ENCODE measurements at regions not wholly inside any gene's neighbourhood (a gene's known extent, or its start where the extent isn't known, plus 50 kb on each side); places are given as distances from the start of the nearest gene placed in this dataset.
"Not testable (repeated sequence)": the region's sequence is repeated elsewhere in the genome, so short reads cannot be mapped to it uniquely, and the experiment has no call there.

DNA sequence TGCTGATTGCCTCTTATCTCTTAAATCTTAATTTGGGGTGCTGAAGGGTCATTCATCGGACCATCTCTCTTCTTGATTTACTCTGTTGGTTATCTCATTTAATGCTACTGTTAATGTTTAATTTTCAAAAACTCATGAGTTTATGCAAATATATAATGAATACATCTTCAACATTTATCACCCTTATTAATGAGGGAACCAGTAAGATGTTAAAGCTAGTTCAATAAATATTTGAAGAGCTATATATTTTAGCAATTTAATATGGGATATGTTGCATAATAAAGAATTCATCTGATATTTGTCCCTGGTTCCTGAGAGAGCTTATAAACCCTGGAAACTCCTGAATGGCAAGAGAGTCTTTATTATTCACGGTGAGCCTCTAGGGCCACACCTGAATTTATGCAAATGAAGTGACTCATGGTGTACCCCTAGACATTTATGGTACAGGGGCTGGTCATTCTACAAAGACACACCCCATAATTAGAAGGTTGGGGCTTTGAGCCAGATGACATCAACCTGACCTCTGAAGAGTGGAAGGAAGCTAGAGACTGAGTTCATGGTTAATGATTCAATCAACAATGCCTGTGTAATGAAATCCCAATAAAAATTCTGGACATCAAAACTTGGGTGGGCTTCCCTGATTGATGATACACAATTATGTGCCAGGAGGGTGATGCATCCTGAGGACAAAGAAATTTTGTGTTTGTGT lies 339.5 kb upstream of the ZNF608 start:
- H3K9me3 ChIP-seq (ENCODE audit: control insufficient read depth, low read depth, low read length): no peaks in the 10 kb centered on the region
- no peaks in the 10 kb centered on the region for H3K27me3 ChIP-seq (ENCODE audit: control insufficient read depth, insufficient read depth, low read length)
- H3K27ac ChIP-seq (ENCODE audit: low read length): no peak overlapping the region
- H3K36me3 ChIP-seq (ENCODE audit: control insufficient read depth, low read depth, low read length): no peaks in the 10 kb centered on the region
- H3K4me3 ChIP-seq (ENCODE audit: low read length): no peak overlapping the region
- no peaks in the 10 kb centered on the region for H3K4me1 ChIP-seq (ENCODE audit: control insufficient read depth, low read depth, low read length)
- H3K9ac ChIP-seq (ENCODE audit: low read length): no peak overlapping the region

- no peaks in the 10 kb centered on the region for H3K27me3 ChIP-seq (ENCODE audit: control insufficient read depth, insufficient read depth, low read length)
- no peak overlapping the region for H3K27ac ChIP-seq (ENCODE audit: low read length)
- no peaks in the 10 kb centered on the region for H3K4me1 ChIP-seq (ENCODE audit: control insufficient read depth, low read depth, low read length)
- no peak overlapping the region for H3K9ac ChIP-seq (ENCODE audit: low read length)
- H3K9me3 ChIP-seq (ENCODE audit: control insufficient read depth, low read depth, low read length): no peaks in the 10 kb centered on the region
- no peaks in the 10 kb centered on the region for H3K36me3 ChIP-seq (ENCODE audit: control insufficient read depth, low read depth, low read length)
- no peak overlapping the region for H3K4me3 ChIP-seq (ENCODE audit: low read length)
Observed at GRCh38 chr5:125088522-125089105, 342.2 kb upstream of the ZNF608 start.

DNA sequence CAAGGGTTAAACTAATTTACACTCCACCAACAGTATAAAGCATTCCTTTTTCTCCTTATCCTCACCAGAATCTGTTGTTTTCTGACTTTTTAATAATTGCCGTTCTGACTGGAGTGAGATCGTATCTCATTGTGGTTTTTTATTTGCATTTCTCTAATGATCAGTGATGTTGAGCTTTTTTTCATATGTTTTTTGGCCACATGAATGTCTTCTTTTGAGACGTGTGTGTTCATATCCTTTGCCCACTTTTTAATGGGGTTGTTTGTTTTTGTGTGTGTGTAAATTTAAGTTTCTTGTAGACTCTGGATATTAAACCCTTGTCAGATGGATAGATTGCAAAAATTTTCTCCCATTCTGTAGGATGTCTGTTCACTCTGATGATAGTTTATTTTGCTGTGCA lies 345.7 kb upstream of the ZNF608 start:
- not testable (repeated sequence) for H3K36me3 ChIP-seq (ENCODE audit: control insufficient read depth, low read depth, low read length); H3K9me3 ChIP-seq (ENCODE audit: control insufficient read depth, low read depth, low read length); H3K27me3 ChIP-seq (ENCODE audit: control insufficient read depth, insufficient read depth, low read length); H3K4me3 ChIP-seq (ENCODE audit: low read length); H3K9ac ChIP-seq (ENCODE audit: low read length); H3K4me1 ChIP-seq (ENCODE audit: control insufficient read depth, low read depth, low read length); H3K27ac ChIP-seq (ENCODE audit: low read length)

DNA sequence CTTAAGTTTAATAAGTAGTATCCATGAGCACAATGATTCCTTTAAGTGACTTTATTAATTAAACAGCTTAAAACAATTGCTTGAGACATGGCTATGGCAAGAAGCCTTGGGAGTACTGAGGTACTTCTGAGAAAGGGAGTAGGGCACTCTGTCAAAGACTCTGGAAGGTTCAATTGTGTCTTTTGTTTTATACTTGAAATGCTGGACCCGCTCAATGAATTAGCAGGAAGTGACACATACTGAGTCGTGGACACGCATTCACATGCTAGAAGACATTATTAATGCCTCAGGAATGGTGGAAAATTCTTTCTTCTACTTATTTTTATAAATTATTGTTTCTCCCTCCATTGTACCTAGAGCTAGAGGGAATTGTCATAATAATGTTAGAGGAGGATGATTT lies 347.3 kb upstream of the ZNF608 start:
- H3K9me3 ChIP-seq (ENCODE audit: control insufficient read depth, low read depth, low read length): no peaks in the 10 kb centered on the region
- no peaks in the 10 kb centered on the region for H3K27me3 ChIP-seq (ENCODE audit: control insufficient read depth, insufficient read depth, low read length)
- no peak overlapping the region for H3K4me3 ChIP-seq (ENCODE audit: low read length)
- no peak overlapping the region for H3K9ac ChIP-seq (ENCODE audit: low read length)
- H3K4me1 ChIP-seq (ENCODE audit: control insufficient read depth, low read depth, low read length): no peaks in the 10 kb centered on the region
- H3K36me3 ChIP-seq (ENCODE audit: control insufficient read depth, low read depth, low read length): no peaks in the 10 kb centered on the region
- H3K27ac ChIP-seq (ENCODE audit: low read length): no peak overlapping the region

- H3K27me3 ChIP-seq (ENCODE audit: control insufficient read depth, insufficient read depth, low read length): no peaks in the 10 kb centered on the region
- H3K4me3 ChIP-seq (ENCODE audit: low read length): no peak overlapping the region
- H3K36me3 ChIP-seq (ENCODE audit: control insufficient read depth, low read depth, low read length): no peaks in the 10 kb centered on the region
- no peaks in the 10 kb centered on the region for H3K9me3 ChIP-seq (ENCODE audit: control insufficient read depth, low read depth, low read length)
- no peaks in the 10 kb centered on the region for H3K4me1 ChIP-seq (ENCODE audit: control insufficient read depth, low read depth, low read length)
- no peak overlapping the region for H3K9ac ChIP-seq (ENCODE audit: low read length)
- H3K27ac ChIP-seq (ENCODE audit: low read length): no peak overlapping the region
Observed at GRCh38 chr5:125100342-125100741, 353.9 kb upstream of the ZNF608 start.

DNA sequence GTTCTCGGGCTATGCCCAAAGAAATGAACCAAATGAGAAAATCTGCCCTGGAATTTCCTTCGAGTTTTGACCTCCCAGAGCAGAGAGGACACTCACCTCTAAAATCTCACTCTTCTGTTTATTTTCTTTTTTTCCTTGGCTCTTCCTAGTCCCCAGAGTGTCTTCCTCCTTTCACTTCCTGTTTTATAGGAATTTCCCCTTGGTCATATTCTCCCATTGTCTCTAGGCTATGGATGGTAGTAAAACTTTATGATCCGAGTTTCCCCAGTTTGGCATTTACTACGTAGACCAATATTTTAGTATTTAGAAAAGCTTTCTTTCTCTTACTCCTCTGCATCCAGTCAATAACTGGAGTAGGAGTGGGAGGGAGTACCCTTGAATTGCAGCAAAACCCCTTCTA lies 354.5 kb upstream of the ZNF608 start:
- no peaks in the 10 kb centered on the region for H3K27me3 ChIP-seq (ENCODE audit: control insufficient read depth, insufficient read depth, low read length)
- no peak overlapping the region for H3K4me3 ChIP-seq (ENCODE audit: low read length)
- no peak overlapping the region for H3K27ac ChIP-seq (ENCODE audit: low read length)
- no peak overlapping the region for H3K9ac ChIP-seq (ENCODE audit: low read length)
- no peaks in the 10 kb centered on the region for H3K4me1 ChIP-seq (ENCODE audit: control insufficient read depth, low read depth, low read length)
- H3K36me3 ChIP-seq (ENCODE audit: control insufficient read depth, low read depth, low read length): no peaks in the 10 kb centered on the region
- no peaks in the 10 kb centered on the region for H3K9me3 ChIP-seq (ENCODE audit: control insufficient read depth, low read depth, low read length)

GRCh38 chr5:125103459-125103858 lies 357.0 kb upstream of the ZNF608 start:
- Histone ChIP-seq H3K4me3 (ENCODE audit: low read length) (no peak overlapping the region), H3K9ac (ENCODE audit: low read length) (no peak overlapping the region), H3K9me3 (ENCODE audit: control insufficient read depth, low read depth, low read length) (no peaks in the 10 kb centered on the region), H3K4me1 (ENCODE audit: control insufficient read depth, low read depth, low read length) (no peaks in the 10 kb centered on the region), H3K36me3 (ENCODE audit: control insufficient read depth, low read depth, low read length) (no peaks in the 10 kb centered on the region), H3K27me3 (ENCODE audit: control insufficient read depth, insufficient read depth, low read length) (no peaks in the 10 kb centered on the region), H3K27ac (ENCODE audit: low read length) (no peak overlapping the region)

DNA sequence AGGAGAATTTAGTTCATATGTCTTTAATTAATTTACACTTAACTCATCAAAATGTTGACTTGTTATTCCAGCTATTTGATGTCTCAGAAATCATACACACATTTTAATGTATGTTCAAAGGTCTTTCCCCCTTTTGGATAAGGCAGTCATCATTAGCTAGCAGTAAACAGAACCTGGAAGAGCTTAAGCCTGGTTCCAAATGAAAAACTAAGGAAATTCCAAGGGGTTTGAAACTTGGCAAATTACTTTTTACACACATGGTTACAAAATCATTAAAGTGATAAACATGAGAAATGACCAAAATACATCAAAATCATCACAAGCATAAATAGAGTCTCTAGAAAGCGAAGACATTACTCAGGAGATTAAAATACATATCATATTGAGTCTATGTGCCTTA lies 359.8 kb upstream of the ZNF608 start:
- no peak overlapping the region for H3K9ac ChIP-seq (ENCODE audit: low read length)
- no peak overlapping the region for H3K4me3 ChIP-seq (ENCODE audit: low read length)
- H3K4me1 ChIP-seq (ENCODE audit: control insufficient read depth, low read depth, low read length): no peaks in the 10 kb centered on the region
- no peaks in the 10 kb centered on the region for H3K9me3 ChIP-seq (ENCODE audit: control insufficient read depth, low read depth, low read length)
- no peaks in the 10 kb centered on the region for H3K27me3 ChIP-seq (ENCODE audit: control insufficient read depth, insufficient read depth, low read length)
- no peaks in the 10 kb centered on the region for H3K36me3 ChIP-seq (ENCODE audit: control insufficient read depth, low read depth, low read length)
- H3K27ac ChIP-seq (ENCODE audit: low read length): no peak overlapping the region

DNA sequence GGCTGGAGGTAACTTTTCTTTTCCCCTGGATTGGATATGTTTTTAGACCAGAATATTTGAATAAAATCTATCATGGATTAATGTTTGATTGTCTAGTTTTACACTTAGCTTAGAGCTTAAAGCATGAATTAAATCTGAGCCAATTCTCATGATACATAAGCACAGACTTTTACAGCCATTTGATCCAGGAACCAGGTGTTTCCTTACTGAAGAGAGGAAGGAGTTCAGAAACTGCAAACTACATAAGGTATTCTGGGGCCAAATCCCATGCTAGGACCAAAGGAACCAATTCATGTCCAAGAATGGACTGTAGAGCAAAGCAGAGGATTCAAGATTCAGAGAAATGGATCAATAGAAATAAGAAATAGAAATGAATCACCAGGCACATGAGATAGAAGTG lies 360.4 kb upstream of the ZNF608 start:
- Histone ChIP-seq H3K36me3 (ENCODE audit: control insufficient read depth, low read depth, low read length) (no peaks in the 10 kb centered on the region), H3K27ac (ENCODE audit: low read length) (no peak overlapping the region), H3K9ac (ENCODE audit: low read length) (no peak overlapping the region), H3K4me3 (ENCODE audit: low read length) (no peak overlapping the region), H3K4me1 (ENCODE audit: control insufficient read depth, low read depth, low read length) (no peaks in the 10 kb centered on the region), H3K9me3 (ENCODE audit: control insufficient read depth, low read depth, low read length) (no peaks in the 10 kb centered on the region), H3K27me3 (ENCODE audit: control insufficient read depth, insufficient read depth, low read length) (no peaks in the 10 kb centered on the region)

DNA sequence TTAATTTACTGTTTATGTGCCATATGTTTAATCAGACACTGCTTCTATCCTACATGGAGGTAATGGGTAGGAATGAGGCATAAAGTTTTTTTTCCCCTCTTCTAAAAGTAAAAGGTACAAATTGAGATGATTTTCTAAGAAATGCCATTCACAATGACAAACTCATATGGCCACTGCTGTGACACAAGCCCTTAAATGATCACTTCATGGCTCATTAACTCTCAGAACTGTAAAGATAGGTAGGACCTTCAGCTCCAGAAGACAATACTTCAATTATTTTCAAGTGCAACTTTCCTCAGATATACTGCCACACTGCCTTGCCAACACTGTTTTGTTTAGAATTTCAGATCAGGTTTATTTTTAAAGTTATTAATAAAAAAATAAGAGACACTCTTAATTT lies 362.9 kb upstream of the ZNF608 start:
- H3K9me3 ChIP-seq (ENCODE audit: control insufficient read depth, low read depth, low read length): no peaks in the 10 kb centered on the region

GRCh38 chr5:125109816-125110215 lies 363.4 kb upstream of the ZNF608 start:
- Histone ChIP-seq H3K27ac (ENCODE audit: low read length) (no peak overlapping the region), H3K4me3 (ENCODE audit: low read length) (no peak overlapping the region), H3K4me1 (ENCODE audit: control insufficient read depth, low read depth, low read length) (no peaks in the 10 kb centered on the region), H3K27me3 (ENCODE audit: control insufficient read depth, insufficient read depth, low read length) (no peaks in the 10 kb centered on the region), H3K9me3 (ENCODE audit: control insufficient read depth, low read depth, low read length) (no peaks in the 10 kb centered on the region), H3K9ac (ENCODE audit: low read length) (no peak overlapping the region), H3K36me3 (ENCODE audit: control insufficient read depth, low read depth, low read length) (no peaks in the 10 kb centered on the region)

More for the DNA sequence above, 362.9 kb upstream of the ZNF608 start:
- H3K4me3 ChIP-seq (ENCODE audit: low read length): no peak overlapping the region
- no peak overlapping the region for H3K27ac ChIP-seq (ENCODE audit: low read length)
- H3K4me1 ChIP-seq (ENCODE audit: control insufficient read depth, low read depth, low read length): no peaks in the 10 kb centered on the region
- no peaks in the 10 kb centered on the region for H3K36me3 ChIP-seq (ENCODE audit: control insufficient read depth, low read depth, low read length)
- no peak overlapping the region for H3K9ac ChIP-seq (ENCODE audit: low read length)
- no peaks in the 10 kb centered on the region for H3K27me3 ChIP-seq (ENCODE audit: control insufficient read depth, insufficient read depth, low read length)

- H3K27ac ChIP-seq (ENCODE audit: low read length): no peak overlapping the region
- H3K9ac ChIP-seq (ENCODE audit: low read length): no peak overlapping the region
- no peak overlapping the region for H3K4me3 ChIP-seq (ENCODE audit: low read length)
- no peaks in the 10 kb centered on the region for H3K4me1 ChIP-seq (ENCODE audit: control insufficient read depth, low read depth, low read length)
- no peaks in the 10 kb centered on the region for H3K36me3 ChIP-seq (ENCODE audit: control insufficient read depth, low read depth, low read length)
- no peaks in the 10 kb centered on the region for H3K9me3 ChIP-seq (ENCODE audit: control insufficient read depth, low read depth, low read length)
- no peaks in the 10 kb centered on the region for H3K27me3 ChIP-seq (ENCODE audit: control insufficient read depth, insufficient read depth, low read length)
Observed at GRCh38 chr5:125112196-125112595, 365.8 kb upstream of the ZNF608 start.

Data from iPS-18a (cell line).